Esophagus squamous epithelium (tissue), 5 donors: ENCODE measurements at regions not wholly inside any gene's neighbourhood (a gene's known extent, or its start where the extent isn't known, plus 50 kb on each side); places are given as distances from the start of the nearest gene placed in this dataset.

ENCODE experiments used
- DNase-seq: peaks from one replicate; lab custom pipeline; 2025; lab: John Stamatoyannopoulos, UW
- H3K27ac ChIP-seq, 4 donors: fragments of 200-600 bp; sonication (generic); one replicate each; pipeline ENCODE4 v1.5.1; 2016 to 2019; ENCODE audit warnings: mild to moderate bottlenecking in 1 of 4
- H3K27me3 ChIP-seq, 4 donors: fragments of 200-600 bp; sonication (generic); 1 replicate in 3 of 4; 2 replicates in 1 of 4; pipeline versions ENCODE4 v1.5.1 to v1.6.0; 2017 to 2021; ENCODE audit warnings: antibody characterized with exemption in 1 of 4
- H3K36me3 ChIP-seq, 3 donors: fragments of 200-600 bp; sonication (generic); one replicate each; pipeline ENCODE4 v1.5.1; 2016 to 2019
- H3K4me1 ChIP-seq, 3 donors: fragments of 200-600 bp; sonication (generic); one replicate each; pipeline ENCODE4 v1.5.1; 2017 to 2019
- H3K4me3 ChIP-seq, 4 donors: fragments of 200-600 bp; sonication (generic); 1 replicate in 3 of 4; 2 replicates in 1 of 4; pipeline ENCODE4 v1.5.1; 2016 to 2019; ENCODE audit warnings: mild to moderate bottlenecking in 2 of 4, moderate library complexity in 1 of 4
- H3K9me3 ChIP-seq, 3 donors: fragments of 200-600 bp; sonication (generic); one replicate each; pipeline ENCODE4 v1.5.1; 2016 to 2019
- POLR2A ChIP-seq, 4 donors: fragments of 450-650 bp; IDR thresholded peaks; one replicate each; pipeline ENCODE4 v1.6.1; 2017; ENCODE audit warnings: antibody characterized with exemption in 4 of 4, mild to moderate bottlenecking in 4 of 4, moderate library complexity in 3 of 4
- WGBS, 2 donors: methylation state at CpG; one replicate each; pipeline ENCODE4 v1.1.5; 2018; 5-methylcytosine and 5-hydroxymethylcytosine counted together
- intact Hi-C: fragments of 100-400 bp; cut with DNase I; formaldehyde crosslinking; loops from one replicate; pipeline ENCODE4 v1.15.0; 2022
- TF ChIP-seq, protein P1 (sequence below), 6 experiments: fragments of 450-650 bp in 4 of 6; fragments of 200-600 bp in 2 of 6; sonication (generic) in 2 of 6; IDR thresholded peaks; one replicate each; pipeline ENCODE4 v1.5.1; 2016 to 2019; ENCODE audit warnings: antibody characterized with exemption in 6 of 6, mild to moderate bottlenecking in 4 of 6, moderate library complexity in 4 of 6
- donor health status: DM: yes; HTN: yes; CAD: no.

DNA sequence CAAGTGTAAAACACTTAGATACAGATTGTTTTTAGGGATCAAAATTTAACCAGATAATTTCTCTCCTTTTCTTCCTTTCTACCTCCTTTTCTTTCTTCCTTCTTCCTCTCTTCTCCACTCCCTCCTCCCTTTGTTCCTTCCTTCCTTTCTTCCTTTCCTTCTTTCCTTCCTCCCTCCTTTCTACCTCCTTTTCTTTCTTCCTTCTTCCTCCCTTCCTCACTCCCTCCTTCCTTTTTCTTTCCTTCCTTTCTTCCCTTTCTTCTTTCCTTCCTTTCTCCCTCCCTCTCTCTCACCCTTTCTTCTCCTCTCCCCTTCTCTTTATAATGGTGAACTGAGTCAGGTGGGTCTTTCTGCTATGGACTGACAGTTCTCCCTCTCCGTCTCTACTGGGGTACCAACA, 397.5 kb upstream of the CDH11 start:
- 81 to 96% methylated on average over 1 of the region's 1 CpG for WGBS, 2 donors
- TF ChIP-seq, protein P1, sequence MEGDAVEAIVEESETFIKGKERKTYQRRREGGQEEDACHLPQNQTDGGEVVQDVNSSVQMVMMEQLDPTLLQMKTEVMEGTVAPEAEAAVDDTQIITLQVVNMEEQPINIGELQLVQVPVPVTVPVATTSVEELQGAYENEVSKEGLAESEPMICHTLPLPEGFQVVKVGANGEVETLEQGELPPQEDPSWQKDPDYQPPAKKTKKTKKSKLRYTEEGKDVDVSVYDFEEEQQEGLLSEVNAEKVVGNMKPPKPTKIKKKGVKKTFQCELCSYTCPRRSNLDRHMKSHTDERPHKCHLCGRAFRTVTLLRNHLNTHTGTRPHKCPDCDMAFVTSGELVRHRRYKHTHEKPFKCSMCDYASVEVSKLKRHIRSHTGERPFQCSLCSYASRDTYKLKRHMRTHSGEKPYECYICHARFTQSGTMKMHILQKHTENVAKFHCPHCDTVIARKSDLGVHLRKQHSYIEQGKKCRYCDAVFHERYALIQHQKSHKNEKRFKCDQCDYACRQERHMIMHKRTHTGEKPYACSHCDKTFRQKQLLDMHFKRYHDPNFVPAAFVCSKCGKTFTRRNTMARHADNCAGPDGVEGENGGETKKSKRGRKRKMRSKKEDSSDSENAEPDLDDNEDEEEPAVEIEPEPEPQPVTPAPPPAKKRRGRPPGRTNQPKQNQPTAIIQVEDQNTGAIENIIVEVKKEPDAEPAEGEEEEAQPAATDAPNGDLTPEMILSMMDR (IDR thresholded peaks at IDR 0.05) = no peak
- no peak for TF ChIP-seq POLR2A (IDR thresholded peaks at IDR 0.05)
- DNase-seq = no peak
- H3K4me1 ChIP-seq = no peaks in the 10 kb centered on the region
- no peak overlapping the region for H3K27ac ChIP-seq
- H3K4me3 ChIP-seq = no peak overlapping the region
- intact Hi-C loops = no loop called here
- H3K27me3 ChIP-seq = no peaks in the 10 kb centered on the region
- H3K36me3 ChIP-seq = no peaks in the 10 kb centered on the region
- no peaks in the 10 kb centered on the region for H3K9me3 ChIP-seq

- WGBS, 2 donors = 39 to 53% methylated on average over 4 of the region's 4 CpGs
- intact Hi-C loops = no loop called here
Observed at GRCh38 chr16:65515193-65515592, 393.3 kb upstream of the CDH11 start.

GRCh38 chr16:65510850-65511249, 389.0 kb upstream of the CDH11 start:
- no peaks in the 10 kb centered on the region for H3K27me3 ChIP-seq
- TF ChIP-seq, protein P1 (IDR thresholded peaks at IDR 0.05) = no peak
- no peaks in the 10 kb centered on the region for H3K36me3 ChIP-seq
- intact Hi-C loops = no loop called here
- WGBS, 2 donors = 70 to 72% methylated on average over 7 of the region's 7 CpGs
- no peak overlapping the region for H3K27ac ChIP-seq
- H3K9me3 ChIP-seq = no peaks in the 10 kb centered on the region
- H3K4me3 ChIP-seq = no peak overlapping the region
- H3K4me1 ChIP-seq = no peaks in the 10 kb centered on the region
- no peak for DNase-seq

More at GRCh38 chr16:65515193-65515592, 393.3 kb upstream of the CDH11 start:
- Histone ChIP-seq H3K27ac (no peak overlapping the region), H3K4me3 (no peak overlapping the region), H3K4me1 (no peaks in the 10 kb centered on the region), H3K36me3 (no peaks in the 10 kb centered on the region), H3K27me3 (no peaks in the 10 kb centered on the region), H3K9me3 (no peaks in the 10 kb centered on the region)
- no peak for TF ChIP-seq POLR2A (IDR thresholded peaks at IDR 0.05)
- TF ChIP-seq, protein P1 (IDR thresholded peaks at IDR 0.05) = no peak
- no peak for DNase-seq

DNA sequence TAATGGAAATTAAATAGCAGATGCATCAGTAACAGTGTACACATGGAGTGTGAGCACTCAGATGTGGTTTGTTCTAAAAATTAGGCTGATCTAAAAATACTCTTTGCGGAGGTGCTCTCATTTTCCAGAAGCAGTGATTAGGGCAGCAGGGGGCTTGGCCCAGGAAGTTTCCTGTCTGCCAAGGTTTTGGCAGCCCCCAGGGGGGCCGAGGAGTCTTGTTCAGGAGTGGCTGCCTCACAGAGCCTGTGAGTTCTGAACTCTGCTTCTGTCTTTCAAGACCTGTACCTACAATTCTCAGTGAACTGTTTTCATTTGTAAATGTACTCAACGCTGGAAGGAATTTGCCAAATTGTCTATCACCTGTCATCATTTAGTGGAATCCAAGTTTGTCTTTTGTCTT, 388.4 kb upstream of the CDH11 start:
- Histone ChIP-seq H3K36me3 (no peaks in the 10 kb centered on the region), H3K4me1 (no peaks in the 10 kb centered on the region), H3K9me3 (no peaks in the 10 kb centered on the region), H3K27ac (no peak overlapping the region), H3K4me3 (no peak overlapping the region), H3K27me3 (no peaks in the 10 kb centered on the region)
- DNase-seq = no peak
- intact Hi-C loops = no loop called here
- WGBS, 2 donors = 50 to 57% methylated on average over 3 of the region's 3 CpGs
- TF ChIP-seq, protein P1 (IDR thresholded peaks at IDR 0.05) = no peak
- no peak for TF ChIP-seq POLR2A (IDR thresholded peaks at IDR 0.05)

GRCh38 chr16:65509172-65509571, 387.3 kb upstream of the CDH11 start:
- DNase-seq = no peak
- Histone ChIP-seq H3K4me1 (no peaks in the 10 kb centered on the region), H3K4me3 (no peak overlapping the region), H3K27ac (no peak overlapping the region), H3K36me3 (no peaks in the 10 kb centered on the region), H3K9me3 (no peaks in the 10 kb centered on the region), H3K27me3 (no peaks in the 10 kb centered on the region)
- WGBS, 2 donors = 49 to 56% methylated on average over 4 of the region's 4 CpGs
- TF ChIP-seq POLR2A (IDR thresholded peaks at IDR 0.05) = no peak
- TF ChIP-seq, protein P1 (IDR thresholded peaks at IDR 0.05) = no peak
- intact Hi-C loops = no loop called here
